Peyer's patch (tissue), 4 donors: ENCODE measurements at regions not wholly inside any gene's neighbourhood (a gene's known extent, or its start where the extent isn't known, plus 50 kb on each side); places are given as distances from the start of the nearest gene placed in this dataset.

Experiments used
- DNase-seq, 3 donors: peaks; one replicate each; pipeline ENCODE4 v3.0.0-alpha.2; 2017 to 2019
- H3K27ac ChIP-seq, 4 donors: fragments of 200-600 bp; sonication (generic); one replicate each; pipeline ENCODE4 v1.5.1; 2016 to 2019
- H3K27me3 ChIP-seq, 2 donors: fragments of 200-600 bp; sonication (generic); one replicate each; pipeline ENCODE4 v1.5.1; 2019
- H3K36me3 ChIP-seq, 3 donors: fragments of 200-600 bp; sonication (generic); one replicate each; pipeline ENCODE4 v1.5.1; 2016 to 2019
- H3K4me1 ChIP-seq, 4 donors: fragments of 200-600 bp; sonication (generic); one replicate each; pipeline ENCODE4 v1.5.1; 2016 to 2019
- H3K4me3 ChIP-seq, 4 donors: fragments of 200-600 bp; sonication (generic); 1 replicate in 3 of 4; 2 replicates in 1 of 4; pipeline ENCODE4 v1.5.1; 2016 to 2019; ENCODE audit warnings: mild to moderate bottlenecking in 1 of 4
- H3K9me3 ChIP-seq, 4 donors: fragments of 200-600 bp; sonication (generic); one replicate each; pipeline ENCODE4 v1.5.1; 2016 to 2019; ENCODE audit warnings: mild to moderate bottlenecking in 1 of 4
- CTCF ChIP-seq, 6 experiments: fragments of 450-650 bp in 4 of 6; fragments of 200-600 bp in 2 of 6; sonication (generic) in 1 of 6; IDR thresholded peaks; one replicate each; pipeline ENCODE4 v1.5.1; 2017 to 2019; ENCODE audit warnings: antibody characterized with exemption in 6 of 6, mild to moderate bottlenecking in 3 of 6, moderate library complexity in 1 of 6
- POLR2A ChIP-seq, 2 donors: fragments of 450-650 bp; IDR thresholded peaks; one replicate each; pipeline ENCODE4 v1.5.1; 2017; ENCODE audit warnings: antibody characterized with exemption in 2 of 2, mild to moderate bottlenecking in 2 of 2, moderate library complexity in 2 of 2

DNA sequence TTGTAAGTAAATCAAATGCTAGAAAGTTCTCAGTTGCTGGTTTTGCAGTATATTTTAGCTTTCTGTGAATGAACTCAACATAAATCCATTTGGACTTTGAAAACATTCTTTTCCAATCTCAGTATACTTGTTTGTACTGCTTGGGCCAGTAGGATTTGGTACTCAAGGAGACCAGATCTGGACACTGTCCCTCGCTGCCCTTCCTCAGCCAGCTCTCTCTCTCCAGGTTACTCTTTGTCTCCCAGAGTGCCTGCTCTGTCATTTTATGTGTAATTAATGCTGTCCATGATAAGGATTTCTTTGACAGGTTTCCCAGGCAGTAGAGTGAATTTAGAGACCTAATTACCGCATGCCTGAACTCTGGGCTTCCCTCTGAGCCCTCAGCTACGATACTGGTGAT lies 344.6 kb upstream of the SGCD start:
- no peaks in the 10 kb centered on the region for H3K27me3 ChIP-seq
- H3K36me3 ChIP-seq: no peaks in the 10 kb centered on the region
- no peak overlapping the region for H3K4me3 ChIP-seq
- TF ChIP-seq POLR2A (IDR thresholded peaks at IDR 0.05) (no peak), CTCF (IDR thresholded peaks at IDR 0.05) (no peak)
- no peak for DNase-seq
- no peaks in the 10 kb centered on the region for H3K9me3 ChIP-seq
- no peaks in the 10 kb centered on the region for H3K4me1 ChIP-seq
- no peak overlapping the region for H3K27ac ChIP-seq

DNA sequence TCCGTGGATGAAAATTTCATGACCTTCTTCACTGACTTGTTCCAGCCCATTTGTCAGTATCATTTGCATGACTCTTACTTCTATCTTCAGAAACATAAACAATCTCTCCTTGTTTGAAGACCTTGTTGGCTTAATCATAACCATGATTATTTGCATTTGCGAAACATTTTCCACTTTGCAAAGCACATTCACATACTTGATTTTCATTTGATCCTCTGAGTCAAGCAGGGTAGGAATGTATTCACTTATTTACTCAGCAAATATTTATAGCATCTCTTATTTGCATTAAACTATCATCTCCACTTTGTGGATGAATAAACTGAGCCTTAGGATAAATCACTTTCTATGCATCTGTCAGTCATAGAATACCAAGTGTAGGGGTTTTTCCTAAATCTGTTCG lies 343.0 kb upstream of the SGCD start:
- H3K4me3 ChIP-seq: no peak overlapping the region
- H3K4me1 ChIP-seq: no peaks in the 10 kb centered on the region
- TF ChIP-seq POLR2A (IDR thresholded peaks at IDR 0.05) (no peak), CTCF (IDR thresholded peaks at IDR 0.05) (no peak)
- no peaks in the 10 kb centered on the region for H3K27me3 ChIP-seq
- H3K9me3 ChIP-seq: no peaks in the 10 kb centered on the region
- no peaks in the 10 kb centered on the region for H3K36me3 ChIP-seq
- DNase-seq: no peak
- H3K27ac ChIP-seq: no peak overlapping the region

- no peak for DNase-seq
- TF ChIP-seq POLR2A (IDR thresholded peaks at IDR 0.05) (no peak), CTCF (IDR thresholded peaks at IDR 0.05) (no peak)
- Histone ChIP-seq H3K4me1 (no peaks in the 10 kb centered on the region), H3K27ac (no peak overlapping the region), H3K27me3 (no peaks in the 10 kb centered on the region), H3K36me3 (no peaks in the 10 kb centered on the region), H3K4me3 (no peak overlapping the region), H3K9me3 (no peaks in the 10 kb centered on the region)
Observed at GRCh38 chr5:155987265-155987810, 339.6 kb upstream of the SGCD start.

DNA sequence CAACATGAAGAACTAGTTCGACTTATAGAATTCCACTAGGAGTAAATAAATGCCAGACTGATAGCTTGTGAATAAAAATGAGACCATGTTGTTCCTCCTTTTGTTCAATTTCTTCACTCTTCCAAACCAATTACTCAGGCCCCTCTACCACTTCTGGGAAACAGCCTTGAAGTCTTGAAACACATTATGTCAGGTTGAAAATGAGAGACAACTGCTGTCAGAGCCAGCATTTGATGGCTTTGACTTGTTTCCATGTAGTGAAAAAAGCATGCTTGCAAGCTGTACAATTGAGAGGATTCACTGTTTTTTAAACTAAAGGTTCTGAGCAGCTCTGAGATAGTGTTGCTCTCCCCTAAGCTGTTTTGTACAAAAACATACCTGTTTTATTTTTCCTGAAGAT lies 337.1 kb upstream of the SGCD start:
- no peak for TF ChIP-seq POLR2A (IDR thresholded peaks at IDR 0.05)
- TF ChIP-seq CTCF (IDR thresholded peaks at IDR 0.05): no peak
- H3K4me3 ChIP-seq: no peak overlapping the region
- no peak overlapping the region for H3K27ac ChIP-seq
- H3K9me3 ChIP-seq: no peaks in the 10 kb centered on the region
- H3K27me3 ChIP-seq: no peaks in the 10 kb centered on the region
- no peaks in the 10 kb centered on the region for H3K36me3 ChIP-seq
- H3K4me1 ChIP-seq: no peaks in the 10 kb centered on the region
- DNase-seq: no peak

DNA sequence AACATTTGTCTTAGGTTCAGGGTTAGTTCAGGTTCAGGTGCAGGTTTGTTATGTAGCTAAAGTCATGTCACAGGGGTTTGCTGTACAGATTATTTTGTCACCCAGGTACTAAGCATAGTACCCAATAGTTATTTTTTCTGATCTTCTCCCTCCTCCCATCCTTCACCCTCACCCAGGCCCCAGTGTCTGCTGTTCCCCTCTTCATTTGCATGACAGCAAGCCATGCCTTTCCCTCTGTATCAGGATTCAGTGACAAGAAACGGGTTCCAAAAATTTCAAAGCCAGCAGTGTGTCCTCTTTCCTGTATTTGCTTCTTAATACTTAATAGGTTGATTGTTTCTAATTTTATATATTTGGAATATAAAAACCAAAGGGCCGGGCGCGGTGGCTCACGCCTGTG lies 330.8 kb upstream of the SGCD start:
- TF ChIP-seq CTCF (IDR thresholded peaks at IDR 0.05) (no peak), POLR2A (IDR thresholded peaks at IDR 0.05) (no peak)
- no peaks in the 10 kb centered on the region for H3K36me3 ChIP-seq

GRCh38 chr5:155998257-155998656 lies 328.7 kb upstream of the SGCD start:
- no peak for DNase-seq
- H3K4me1 ChIP-seq: no peaks in the 10 kb centered on the region
- no peaks in the 10 kb centered on the region for H3K9me3 ChIP-seq
- H3K36me3 ChIP-seq: no peaks in the 10 kb centered on the region
- H3K4me3 ChIP-seq: no peak overlapping the region
- TF ChIP-seq POLR2A (IDR thresholded peaks at IDR 0.05) (no peak), CTCF (IDR thresholded peaks at IDR 0.05) (no peak)
- H3K27me3 ChIP-seq: no peaks in the 10 kb centered on the region
- no peak overlapping the region for H3K27ac ChIP-seq

More for the DNA sequence above, 330.8 kb upstream of the SGCD start:
- no peaks in the 10 kb centered on the region for H3K27me3 ChIP-seq
- no peak for DNase-seq
- no peaks in the 10 kb centered on the region for H3K9me3 ChIP-seq
- H3K27ac ChIP-seq: no peak overlapping the region
- no peak overlapping the region for H3K4me3 ChIP-seq
- no peaks in the 10 kb centered on the region for H3K4me1 ChIP-seq
